Nephron (organoid): ENCODE measurements at regions not wholly inside any gene's neighbourhood (a gene's known extent, or its start where the extent isn't known, plus 50 kb on each side); places are given as distances from the start of the nearest gene placed in this dataset.

Experiments
- H3K27ac Mint-ChIP-seq, 3 experiments: 2 replicates each; pipeline ENCODE4 v1.8.0; 2020; ENCODE audit warnings: mixed read lengths in 3 of 3, mild to moderate bottlenecking in 2 of 3, moderate library complexity in 1 of 3
- H3K27me3 Mint-ChIP-seq: 2 replicates; pipeline ENCODE4 v1.8.0; 2021; ENCODE audit warnings: low read depth, mild to moderate bottlenecking, moderate library complexity, mixed read lengths
- H3K36me3 Mint-ChIP-seq: 2 replicates; pipeline ENCODE4 v1.8.0; 2020; ENCODE audit warnings: low read depth, mixed read lengths
- H3K4me1 Mint-ChIP-seq: 2 replicates; pipeline ENCODE4 v1.8.0; 2020; ENCODE audit warnings: mixed read lengths
- H3K4me3 Mint-ChIP-seq, 3 experiments: 2 replicates each; pipeline ENCODE4 v1.8.0; 2020; ENCODE audit warnings: mild to moderate bottlenecking in 3 of 3, mixed read lengths in 3 of 3, moderate library complexity in 2 of 3
- H3K9me3 Mint-ChIP-seq: 2 replicates; pipeline ENCODE4 v1.8.0; 2020; ENCODE audit warnings: mixed read lengths
- CTCF ChIP-seq, 3 experiments: fragments of 200-600 bp; sonication (generic); IDR thresholded peaks; one replicate each; pipeline ENCODE4 v1.5.0; 2021; ENCODE audit warnings: antibody characterized with exemption in 3 of 3; ENCODE audit not compliant: unreplicated experiment in 3 of 3

DNA sequence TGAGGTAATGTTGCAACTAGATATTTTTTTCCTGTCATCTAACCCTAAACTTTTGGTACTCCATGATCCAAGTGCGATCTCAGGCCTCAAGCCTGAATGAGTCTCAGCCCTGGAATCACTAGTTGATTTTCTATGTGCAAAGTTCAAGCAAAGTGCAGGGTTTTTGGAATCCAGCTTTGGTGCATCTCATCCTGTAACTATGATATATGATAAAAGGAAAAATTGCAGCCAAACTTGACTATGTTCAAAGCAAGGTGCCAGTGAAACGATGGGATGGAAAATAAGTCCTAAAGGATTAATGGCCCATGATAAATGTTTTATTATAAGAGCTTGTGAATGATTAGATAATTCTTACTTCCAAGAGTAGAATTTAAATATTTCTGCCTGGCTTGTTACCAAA, 78.9 kb upstream of the NT5C1B start:
- TF ChIP-seq CTCF (IDR thresholded peaks at IDR 0.05; ENCODE audit: unreplicated experiment in 3 of 3), result no peak
- Mint-ChIP-seq H3K9me3 (peaks cover 21% of the 10 kb centered on the region), H3K27ac (peak overlapping the region in 2 of 3 experiments; percentile 88 to 92), H3K36me3 (peaks cover 4% of the 10 kb centered on the region), H3K27me3 (no peaks in the 10 kb centered on the region), H3K4me3 (no peak overlapping the region), H3K4me1 (peaks cover 21% of the 10 kb centered on the region)

DNA sequence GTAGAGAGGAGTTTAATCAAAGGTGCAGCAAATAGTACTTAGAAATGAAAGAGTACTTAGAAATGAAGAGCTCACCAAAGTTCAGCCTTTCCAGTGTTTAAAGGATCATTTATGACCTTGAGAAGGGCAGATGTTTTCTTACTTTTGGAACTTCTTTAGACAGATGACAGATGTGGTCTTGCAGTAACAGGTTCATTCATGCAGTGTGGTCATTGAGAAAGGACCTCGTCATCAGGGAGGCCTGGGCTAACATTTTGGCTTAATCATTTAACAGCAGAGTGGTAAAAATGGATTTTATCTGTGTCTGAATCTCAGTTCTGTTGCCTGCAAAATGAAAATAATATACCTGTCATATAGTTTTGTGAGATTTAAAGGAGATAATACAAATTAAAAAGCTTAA, 75.1 kb upstream of the NT5C1B start:
- Mint-ChIP-seq H3K36me3 (peaks cover 4% of the 10 kb centered on the region), H3K4me3 (no peak overlapping the region)

DNA sequence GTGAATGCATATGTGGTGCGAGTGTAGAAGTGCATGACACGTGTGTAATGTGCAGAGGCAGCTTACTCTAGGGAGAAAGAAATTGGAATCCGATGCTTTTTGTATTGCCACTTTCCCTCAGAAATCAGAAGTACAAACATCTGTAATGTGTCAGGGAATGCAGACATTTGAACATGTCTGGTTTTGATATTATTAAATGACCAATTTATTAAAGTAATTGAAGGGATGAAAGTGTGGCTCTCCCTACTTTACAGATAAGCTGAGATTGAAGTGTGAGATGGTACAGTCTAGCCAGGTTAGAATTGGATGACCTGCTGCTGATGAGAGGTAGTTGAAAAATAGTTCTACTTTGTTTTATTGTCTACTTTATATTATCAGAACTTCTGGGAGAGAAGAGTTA, 74.5 kb upstream of the NT5C1B start:
- Mint-ChIP-seq H3K36me3 (peaks cover 4% of the 10 kb centered on the region), H3K9me3 (no peaks in the 10 kb centered on the region), H3K27ac (peak overlapping the region in 2 of 3 experiments; percentile 44 to 45), H3K27me3 (no peaks in the 10 kb centered on the region), H3K4me3 (no peak overlapping the region), H3K4me1 (peaks cover 40% of the 10 kb centered on the region)
- no peak for TF ChIP-seq CTCF (IDR thresholded peaks at IDR 0.05; ENCODE audit: unreplicated experiment in 3 of 3)

More for the DNA sequence above, 75.1 kb upstream of the NT5C1B start:
- no peaks in the 10 kb centered on the region for H3K27me3 Mint-ChIP-seq
- TF ChIP-seq CTCF (IDR thresholded peaks at IDR 0.05; ENCODE audit: unreplicated experiment in 3 of 3), result no peak
- H3K27ac Mint-ChIP-seq, result peak overlapping the region in 2 of 3 experiments; percentile 44 to 45
- peaks cover 40% of the 10 kb centered on the region for H3K4me1 Mint-ChIP-seq
- H3K9me3 Mint-ChIP-seq, result no peaks in the 10 kb centered on the region

DNA sequence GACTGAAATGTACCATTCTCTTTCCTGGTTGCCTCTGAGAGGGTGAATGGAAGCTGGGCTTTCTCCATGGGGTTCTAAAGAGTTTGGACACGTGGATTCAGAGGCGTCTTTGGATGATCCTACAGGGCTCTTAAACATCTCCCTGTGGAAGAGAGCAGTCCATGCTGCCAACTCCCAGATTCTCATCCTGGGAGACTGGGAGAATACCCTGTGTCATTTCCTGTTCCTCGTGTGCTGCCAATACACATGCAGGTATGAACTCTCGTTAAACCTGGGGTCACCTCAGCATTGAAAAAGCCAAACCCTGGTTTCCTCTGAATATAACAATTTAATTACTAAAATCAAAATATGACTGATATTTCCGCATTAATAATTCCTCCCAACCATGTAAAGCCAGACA, 73.3 kb upstream of the NT5C1B start:
- no peak for TF ChIP-seq CTCF (IDR thresholded peaks at IDR 0.05; ENCODE audit: unreplicated experiment in 3 of 3)
- H3K4me3 Mint-ChIP-seq, result no peak overlapping the region
- H3K36me3 Mint-ChIP-seq, result peaks cover 4% of the 10 kb centered on the region
- peaks cover 39% of the 10 kb centered on the region for H3K4me1 Mint-ChIP-seq
- H3K27me3 Mint-ChIP-seq, result no peaks in the 10 kb centered on the region
- H3K27ac Mint-ChIP-seq, result no peak overlapping the region
- H3K9me3 Mint-ChIP-seq, result no peaks in the 10 kb centered on the region

DNA sequence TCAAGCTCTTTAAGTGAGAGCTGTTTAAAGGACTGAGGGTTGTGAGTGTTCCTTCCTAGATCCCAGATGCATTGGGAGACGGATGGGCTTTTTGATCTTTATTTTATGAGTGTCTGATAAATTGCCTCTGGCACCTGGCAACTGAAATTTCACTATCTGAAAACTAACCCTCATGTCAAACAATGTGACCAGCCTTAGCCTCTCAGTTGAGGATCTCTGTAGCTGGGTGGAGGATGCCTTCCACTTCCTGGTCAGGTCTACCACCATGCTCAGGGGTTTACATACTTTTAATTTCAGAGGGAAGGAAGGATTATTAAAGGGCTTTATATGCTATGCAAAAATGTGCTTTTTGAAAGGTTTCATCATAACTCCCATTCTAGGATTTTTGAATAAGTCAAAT, 70.5 kb upstream of the NT5C1B start:
- TF ChIP-seq CTCF (IDR thresholded peaks at IDR 0.05; ENCODE audit: unreplicated experiment in 3 of 3), result no peak
- H3K4me1 Mint-ChIP-seq, result peaks cover 48% of the 10 kb centered on the region
- no peaks in the 10 kb centered on the region for H3K9me3 Mint-ChIP-seq
- H3K27me3 Mint-ChIP-seq, result no peaks in the 10 kb centered on the region
- no peak overlapping the region for H3K4me3 Mint-ChIP-seq
- no peaks in the 10 kb centered on the region for H3K36me3 Mint-ChIP-seq
- H3K27ac Mint-ChIP-seq, result peak overlapping the region in 1 of 3 experiments; percentile 46

DNA sequence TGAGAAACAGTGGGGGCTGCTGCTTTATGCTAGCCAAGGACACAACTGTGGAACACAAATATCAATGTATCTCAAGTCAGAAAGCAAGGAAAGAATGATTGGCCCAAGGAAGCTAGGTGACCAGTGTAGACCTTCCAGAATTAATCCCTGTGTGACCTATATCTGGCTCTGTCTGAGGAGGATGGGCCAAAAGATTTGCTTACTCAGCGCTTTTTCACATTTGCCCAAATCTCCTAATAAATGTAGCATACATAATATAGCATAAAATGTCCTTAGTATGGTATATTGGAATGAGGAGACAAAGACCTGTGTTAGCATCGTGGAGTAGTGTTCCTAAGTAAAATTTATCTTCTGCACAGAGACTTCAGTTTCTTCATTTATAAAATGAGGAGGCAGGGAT, 66.7 kb upstream of the NT5C1B start:
- Mint-ChIP-seq H3K4me3 (no peak overlapping the region), H3K27ac (peak overlapping the region in 1 of 3 experiments; percentile 15), H3K36me3 (no peaks in the 10 kb centered on the region), H3K27me3 (no peaks in the 10 kb centered on the region), H3K9me3 (no peaks in the 10 kb centered on the region), H3K4me1 (peaks cover 41% of the 10 kb centered on the region)
- TF ChIP-seq CTCF (IDR thresholded peaks at IDR 0.05; ENCODE audit: unreplicated experiment in 3 of 3), result no peak
